GM12892 (cell line): ENCODE measurements at regions not wholly inside any gene's neighbourhood (a gene's known extent, or its start where the extent isn't known, plus 50 kb on each side); places are given as distances from the start of the nearest gene placed in this dataset.
"Not testable (repeated sequence)": the region's sequence is repeated elsewhere in the genome, so short reads cannot be mapped to it uniquely, and the experiment has no call there.

ENCODE experiments used
- POLR2A ChIP-seq: IDR thresholded peaks from 2 replicates; pipeline ENCODE4 v1.6.1; 2011; ENCODE audit warnings: low read depth, low read length, control low read depth
- TAF1 ChIP-seq: IDR thresholded peaks from 2 replicates; pipeline ENCODE4 v1.6.1; 2011; ENCODE audit warnings: low read depth, mild to moderate bottlenecking, control low read depth, low read length, borderline replicate concordance

DNA sequence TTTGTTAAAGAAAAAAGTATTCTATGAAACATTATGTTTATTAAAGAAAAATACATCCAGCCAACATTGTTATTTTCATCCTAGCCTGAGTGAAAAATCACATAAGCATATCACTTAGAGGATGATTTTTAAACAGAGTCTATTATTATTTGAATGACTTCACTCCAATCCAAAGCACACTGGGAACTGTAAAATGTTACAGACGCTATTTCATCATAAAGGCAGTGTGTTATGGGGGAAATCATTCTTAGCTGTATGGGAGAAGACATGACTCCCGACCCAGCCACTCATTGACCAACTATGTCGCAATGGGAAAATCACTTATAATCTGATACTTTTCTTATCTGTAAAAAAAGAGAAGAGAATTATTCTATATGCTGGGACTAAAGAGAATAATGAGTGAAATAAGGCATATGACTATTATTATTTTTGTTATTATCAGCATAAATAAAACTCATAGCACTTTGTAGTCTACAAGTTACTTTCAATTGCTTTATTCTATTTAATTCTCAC is 180.6 kb upstream of the POMZP3 start:
- TF ChIP-seq POLR2A, TAF1: not testable (repeated sequence)
